Uterus (tissue), 3 donors: ENCODE measurements at regions not wholly inside any gene's neighbourhood (a gene's known extent, or its start where the extent isn't known, plus 50 kb on each side); places are given as distances from the start of the nearest gene placed in this dataset.

Source experiments
- DNase-seq, 2 donors: peaks; one replicate each; pipeline ENCODE4 v3.0.0-alpha.2; 2019 to 2020
- H3K27ac ChIP-seq, 2 donors: fragments of 200-600 bp; sonication (generic); 1 replicate in 1 of 2; 2 replicates in 1 of 2; pipeline ENCODE4 v1.5.1; 2016 to 2018
- H3K27me3 ChIP-seq, 2 donors: fragments of 200-600 bp; sonication (generic); one replicate each; pipeline ENCODE4 v1.5.1; 2018 to 2019; ENCODE audit warnings: control low read depth in 1 of 2
- H3K36me3 ChIP-seq, 2 donors: fragments of 200-600 bp; sonication (generic); one replicate each; pipeline ENCODE4 v1.5.1; 2019; ENCODE audit warnings: control low read depth in 1 of 2
- H3K4me1 ChIP-seq, 2 donors: fragments of 200-600 bp; sonication (generic); one replicate each; pipeline ENCODE4 v1.5.1; 2018 to 2019; ENCODE audit warnings: control low read depth in 1 of 2
- H3K4me3 ChIP-seq, 2 donors: fragments of 200-600 bp; sonication (generic); 1 replicate in 1 of 2; 2 replicates in 1 of 2; pipeline ENCODE4 v1.5.1; 2018 to 2019; ENCODE audit warnings: mild to moderate bottlenecking in 1 of 2
- H3K9me3 ChIP-seq, 2 donors: fragments of 200-600 bp; sonication (generic); one replicate each; pipeline ENCODE4 v1.5.1; 2019; ENCODE audit warnings: control low read depth in 1 of 2
- POLR2A ChIP-seq, 2 donors: fragments of 450-650 bp; IDR thresholded peaks; one replicate each; pipeline ENCODE4 v1.6.1; 2016; ENCODE audit warnings: antibody characterized with exemption in 2 of 2, mild to moderate bottlenecking in 1 of 2, moderate library complexity in 1 of 2
- intact Hi-C: fragments of 100-400 bp; cut with DNase I; formaldehyde crosslinking; loops from one replicate; pipeline ENCODE4 v1.15.1; 2023; ENCODE audit warnings: low total_unique reads
- TF ChIP-seq, protein P1 (sequence below), 4 experiments: fragments of 200-600 bp in 2 of 4; fragments of 450-650 bp in 2 of 4; sonication (generic) in 2 of 4; IDR thresholded peaks; one replicate each; pipeline ENCODE4 v1.5.1; 2016 to 2019; ENCODE audit warnings: antibody characterized with exemption in 4 of 4, mild to moderate bottlenecking in 2 of 4, moderate library complexity in 1 of 4
- donor health status: DM: yes; HTN: yes; CAD: no.

DNA sequence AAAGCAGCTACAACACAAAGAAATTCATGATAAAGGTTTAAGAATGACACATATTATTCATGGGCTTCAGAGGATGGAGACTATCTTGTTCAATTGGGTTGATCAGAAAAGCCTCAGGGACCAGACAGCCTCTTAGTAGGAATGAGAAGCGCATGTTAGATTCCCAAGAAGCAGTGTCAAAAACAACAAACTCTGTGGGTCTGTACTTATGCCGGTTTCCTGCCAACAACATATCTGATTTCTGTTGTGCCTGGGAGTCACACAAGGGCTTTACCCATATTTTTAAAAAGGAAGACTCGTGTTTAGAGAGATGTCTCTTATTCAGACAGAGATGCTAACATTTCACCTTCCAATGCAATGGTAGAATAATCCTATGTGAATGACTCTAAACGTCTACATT is 2180.6 kb upstream of the CELF4 start:
- Histone ChIP-seq H3K9me3 (no peaks in the 10 kb centered on the region), H3K27ac (no peak overlapping the region), H3K36me3 (no peaks in the 10 kb centered on the region), H3K4me1 (no peaks in the 10 kb centered on the region), H3K4me3 (no peak overlapping the region), H3K27me3 (no peaks in the 10 kb centered on the region)
- TF ChIP-seq, protein P1, sequence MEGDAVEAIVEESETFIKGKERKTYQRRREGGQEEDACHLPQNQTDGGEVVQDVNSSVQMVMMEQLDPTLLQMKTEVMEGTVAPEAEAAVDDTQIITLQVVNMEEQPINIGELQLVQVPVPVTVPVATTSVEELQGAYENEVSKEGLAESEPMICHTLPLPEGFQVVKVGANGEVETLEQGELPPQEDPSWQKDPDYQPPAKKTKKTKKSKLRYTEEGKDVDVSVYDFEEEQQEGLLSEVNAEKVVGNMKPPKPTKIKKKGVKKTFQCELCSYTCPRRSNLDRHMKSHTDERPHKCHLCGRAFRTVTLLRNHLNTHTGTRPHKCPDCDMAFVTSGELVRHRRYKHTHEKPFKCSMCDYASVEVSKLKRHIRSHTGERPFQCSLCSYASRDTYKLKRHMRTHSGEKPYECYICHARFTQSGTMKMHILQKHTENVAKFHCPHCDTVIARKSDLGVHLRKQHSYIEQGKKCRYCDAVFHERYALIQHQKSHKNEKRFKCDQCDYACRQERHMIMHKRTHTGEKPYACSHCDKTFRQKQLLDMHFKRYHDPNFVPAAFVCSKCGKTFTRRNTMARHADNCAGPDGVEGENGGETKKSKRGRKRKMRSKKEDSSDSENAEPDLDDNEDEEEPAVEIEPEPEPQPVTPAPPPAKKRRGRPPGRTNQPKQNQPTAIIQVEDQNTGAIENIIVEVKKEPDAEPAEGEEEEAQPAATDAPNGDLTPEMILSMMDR (IDR thresholded peaks at IDR 0.05): no peak
- no peak for TF ChIP-seq POLR2A (IDR thresholded peaks at IDR 0.05)
- no peak for DNase-seq
- intact Hi-C loops: no loop called here

DNA sequence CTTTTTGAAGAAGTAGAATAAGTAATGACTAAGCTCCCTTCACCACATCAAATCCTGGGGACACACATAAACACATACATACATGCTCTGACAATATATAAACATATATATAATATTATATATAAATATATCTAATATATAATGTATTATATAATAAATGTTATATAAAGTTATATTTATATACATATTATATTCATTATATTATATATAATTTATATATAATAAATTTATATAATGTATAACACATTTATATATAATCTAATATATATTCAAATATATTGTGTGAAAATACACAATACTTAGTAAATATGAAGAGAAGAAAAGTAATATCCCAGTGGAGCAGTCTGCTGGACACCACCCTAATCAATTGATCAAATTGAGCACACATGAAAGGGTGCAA is 2177.9 kb upstream of the CELF4 start:
- H3K36me3 ChIP-seq: no peaks in the 10 kb centered on the region
- no peak overlapping the region for H3K27ac ChIP-seq
- intact Hi-C loops: no loop called here
- H3K9me3 ChIP-seq: no peaks in the 10 kb centered on the region
- H3K27me3 ChIP-seq: no peaks in the 10 kb centered on the region
- H3K4me1 ChIP-seq: no peaks in the 10 kb centered on the region
- no peak for TF ChIP-seq POLR2A (IDR thresholded peaks at IDR 0.05)
- TF ChIP-seq, protein P1 (IDR thresholded peaks at IDR 0.05): no peak
- no peak overlapping the region for H3K4me3 ChIP-seq
- no peak for DNase-seq

- intact Hi-C loops: no loop called here
- H3K27ac ChIP-seq: no peak overlapping the region
- H3K36me3 ChIP-seq: no peaks in the 10 kb centered on the region
- no peak for DNase-seq
- H3K4me1 ChIP-seq: no peaks in the 10 kb centered on the region
- H3K4me3 ChIP-seq: no peak overlapping the region
- no peaks in the 10 kb centered on the region for H3K9me3 ChIP-seq
- TF ChIP-seq, protein P1 (IDR thresholded peaks at IDR 0.05): no peak
- no peak for TF ChIP-seq POLR2A (IDR thresholded peaks at IDR 0.05)
- H3K27me3 ChIP-seq: no peaks in the 10 kb centered on the region
Measured at GRCh38 chr18:39741755-39742466, 2176.3 kb upstream of the CELF4 start.

- H3K27ac ChIP-seq: no peak overlapping the region
- H3K36me3 ChIP-seq: no peaks in the 10 kb centered on the region
- H3K4me1 ChIP-seq: no peaks in the 10 kb centered on the region
- TF ChIP-seq, protein P1 (IDR thresholded peaks at IDR 0.05): no peak
- no peak for TF ChIP-seq POLR2A (IDR thresholded peaks at IDR 0.05)
- no peak overlapping the region for H3K4me3 ChIP-seq
- H3K9me3 ChIP-seq: no peaks in the 10 kb centered on the region
- intact Hi-C loops: no loop called here
- no peak for DNase-seq
- no peaks in the 10 kb centered on the region for H3K27me3 ChIP-seq
Measured at GRCh38 chr18:39737869-39738268, 2172.3 kb upstream of the CELF4 start.

- intact Hi-C loops: no loop called here
- no peak for DNase-seq
- no peaks in the 10 kb centered on the region for H3K27me3 ChIP-seq
- no peak for TF ChIP-seq POLR2A (IDR thresholded peaks at IDR 0.05)
- TF ChIP-seq, protein P1 (IDR thresholded peaks at IDR 0.05): no peak
- H3K36me3 ChIP-seq: no peaks in the 10 kb centered on the region
- no peak overlapping the region for H3K4me3 ChIP-seq
- H3K9me3 ChIP-seq: no peaks in the 10 kb centered on the region
- H3K4me1 ChIP-seq: no peaks in the 10 kb centered on the region
- no peak overlapping the region for H3K27ac ChIP-seq
Measured at GRCh38 chr18:39732918-39733317, 2167.3 kb upstream of the CELF4 start.
